Ascending aorta (tissue), 2 donors: ENCODE measurements at regions not wholly inside any gene's neighbourhood (a gene's known extent, or its start where the extent isn't known, plus 50 kb on each side); places are given as distances from the start of the nearest gene placed in this dataset.

Experiments
- DNase-seq, 2 donors: peaks; one replicate each; pipeline ENCODE4 v3.0.0-alpha.2; 2019; ENCODE audit warnings: low spot score in 2 of 2
- H3K27ac ChIP-seq, 2 donors: fragments of 200-600 bp; sonication (generic); one replicate each; pipeline ENCODE4 v1.5.1; 2016 to 2017; ENCODE audit warnings: mild to moderate bottlenecking in 1 of 2
- H3K27me3 ChIP-seq: fragments of 200-600 bp; sonication (generic); one replicate; pipeline ENCODE4 v1.5.1; 2017
- H3K36me3 ChIP-seq, 2 donors: fragments of 200-600 bp; sonication (generic); one replicate each; pipeline ENCODE4 v1.5.1; 2016
- H3K4me1 ChIP-seq, 2 donors: fragments of 200-600 bp; sonication (generic); one replicate each; pipeline ENCODE4 v1.5.1; 2016 to 2017; ENCODE audit warnings: mild to moderate bottlenecking in 1 of 2
- H3K4me3 ChIP-seq, 2 donors: fragments of 200-600 bp; sonication (generic); one replicate each; pipeline ENCODE4 v1.5.1; 2016 to 2017; ENCODE audit warnings: mild to moderate bottlenecking in 1 of 2
- H3K9me3 ChIP-seq, 2 donors: fragments of 200-600 bp; sonication (generic); one replicate each; pipeline ENCODE4 v1.5.1; 2016
- CTCF ChIP-seq, 3 experiments: fragments of 200-600 bp in 2 of 3; fragments of 450-650 bp in 1 of 3; sonication (generic) in 2 of 3; IDR thresholded peaks; one replicate each; pipeline ENCODE4 v1.5.1; 2016 to 2019; ENCODE audit warnings: antibody characterized with exemption in 3 of 3, mild to moderate bottlenecking in 1 of 3, moderate library complexity in 1 of 3
- intact Hi-C: fragments of 100-400 bp; cut with DNase I; formaldehyde crosslinking; loops from one replicate; pipeline ENCODE4 v1.15.1; 2023

DNA sequence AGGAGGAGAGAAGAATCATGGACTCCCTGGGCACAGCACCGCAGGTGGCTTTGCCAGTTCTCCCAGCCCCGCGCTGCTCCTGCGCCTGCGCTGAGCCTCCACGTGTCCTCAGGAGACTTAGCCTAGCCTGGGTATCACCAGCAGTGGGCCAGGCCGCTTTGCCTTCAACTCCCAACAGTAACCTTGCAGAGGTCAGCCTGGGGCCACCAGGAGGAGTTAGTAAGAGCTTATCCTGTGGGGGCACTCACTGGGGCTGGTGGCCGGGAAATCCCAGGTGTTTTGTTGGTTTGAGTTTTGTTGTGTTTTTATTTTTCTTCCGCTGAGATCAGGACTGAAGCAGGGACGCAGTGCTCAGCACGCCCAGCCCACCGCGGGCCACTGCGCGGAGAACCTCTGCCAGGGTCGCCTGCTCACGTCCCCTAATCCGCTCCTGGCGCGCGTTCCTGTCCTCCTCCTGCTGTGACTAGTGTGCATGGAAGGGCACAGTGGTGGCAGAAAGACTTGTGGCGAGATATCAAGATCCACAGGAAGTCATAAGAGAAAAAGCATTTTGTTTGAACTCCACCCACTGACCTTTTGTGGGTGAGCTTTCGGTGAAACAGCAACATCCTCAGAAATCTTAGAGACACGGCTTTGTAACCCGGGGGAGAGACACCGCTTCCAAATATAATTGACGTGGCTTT is 207.4 kb upstream of the RFC3 start:
- intact Hi-C loops: loop anchor here (5.0 to 10.0 kb wide), 3 partner anchors 68 to 1023 kb away; partner anchors contain the start of gene PDS5B
- TF ChIP-seq CTCF (IDR thresholded peaks at IDR 0.05): no peak
- Histone ChIP-seq H3K27me3 (no peaks in the 10 kb centered on the region), H3K27ac (peak overlapping the region; percentile 89 to 90), H3K4me1 (peaks cover 0 to 11% of the 10 kb centered on the region in 2 donors), H3K4me3 (peak overlapping the region; percentile 40 to 64), H3K36me3 (no peaks in the 10 kb centered on the region), H3K9me3 (no peaks in the 10 kb centered on the region)
- peak; percentile 14 to 84 for DNase-seq

- DNase-seq: peak in 1 of 2 donors; percentile 80
- intact Hi-C loops: loop anchor here (5.0 to 10.0 kb wide), 3 partner anchors 69 to 1024 kb away; partner anchors contain the start of gene PDS5B
- peak overlapping the region; percentile 89 to 90 for H3K27ac ChIP-seq
- H3K36me3 ChIP-seq: no peaks in the 10 kb centered on the region
- H3K27me3 ChIP-seq: no peaks in the 10 kb centered on the region
- no peak for TF ChIP-seq CTCF (IDR thresholded peaks at IDR 0.05)
- peak overlapping the region; percentile 40 to 64 for H3K4me3 ChIP-seq
- H3K4me1 ChIP-seq: peaks cover 0 to 11% of the 10 kb centered on the region in 2 donors
- H3K9me3 ChIP-seq: no peaks in the 10 kb centered on the region
Observed at GRCh38 chr13:33611121-33611805, 206.7 kb upstream of the RFC3 start.

GRCh38 chr13:33612641-33613638 is 205.0 kb upstream of the RFC3 start:
- H3K9me3 ChIP-seq: no peaks in the 10 kb centered on the region
- peaks cover 0 to 11% of the 10 kb centered on the region in 2 donors for H3K4me1 ChIP-seq
- DNase-seq: no peak
- TF ChIP-seq CTCF (IDR thresholded peaks at IDR 0.05): no peak
- H3K4me3 ChIP-seq: no peak overlapping the region
- H3K27ac ChIP-seq: peak overlapping the region; percentile 89 to 90
- H3K27me3 ChIP-seq: no peaks in the 10 kb centered on the region
- intact Hi-C loops: loop anchor here (5.0 to 10.0 kb wide), 3 partner anchors 71 to 1026 kb away; partner anchors contain the start of gene PDS5B
- H3K36me3 ChIP-seq: no peaks in the 10 kb centered on the region

- Histone ChIP-seq H3K27me3 (no peaks in the 10 kb centered on the region), H3K4me3 (no peak overlapping the region), H3K4me1 (peaks cover 0 to 9% of the 10 kb centered on the region in 2 donors), H3K27ac (no peak overlapping the region), H3K36me3 (no peaks in the 10 kb centered on the region), H3K9me3 (no peaks in the 10 kb centered on the region)
- TF ChIP-seq CTCF (IDR thresholded peaks at IDR 0.05): no peak
- no peak for DNase-seq
- intact Hi-C loops: loop anchor here (10.0 kb wide), 1 partner anchor 501 kb away; no protein-coding TSS in a partner anchor
Observed at GRCh38 chr13:33615436-33615835, 202.5 kb upstream of the RFC3 start.

GRCh38 chr13:33616130-33616529 is 201.8 kb upstream of the RFC3 start:
- DNase-seq: no peak
- TF ChIP-seq CTCF (IDR thresholded peaks at IDR 0.05): no peak
- Histone ChIP-seq H3K27me3 (no peaks in the 10 kb centered on the region), H3K9me3 (no peaks in the 10 kb centered on the region), H3K4me3 (no peak overlapping the region), H3K4me1 (peaks cover 0 to 9% of the 10 kb centered on the region in 2 donors), H3K36me3 (no peaks in the 10 kb centered on the region), H3K27ac (no peak overlapping the region)
- intact Hi-C loops: loop anchor here (10.0 kb wide), 1 partner anchor 501 kb away; no protein-coding TSS in a partner anchor
